ENCODE measurements at regions not wholly inside any gene's neighbourhood (a gene's known extent, or its start where the extent isn't known, plus 50 kb on each side); places are given as distances from the start of the nearest gene placed in this dataset.

GRCh38 chr5:101153526-101153925 is 250.4 kb upstream of the ST8SIA4 start:
- TF ChIP-seq YY1 (IDR thresholded peaks at IDR 0.05; ENCODE audit: insufficient read depth, insufficient read length) (no peak), ZNF274 (IDR thresholded peaks at IDR 0.05; ENCODE audit: low read depth, low read length) (no peak)
